HG02884 (cell line): ENCODE measurements at regions not wholly inside any gene's neighbourhood (a gene's known extent, or its start where the extent isn't known, plus 50 kb on each side); places are given as distances from the start of the nearest gene placed in this dataset.

Experiments
- ATAC-seq: cut with Tn5 transposase; IDR thresholded peaks from one replicate; pipeline ENCODE4 v1.9.1; 2021; ENCODE audit warnings: mild to moderate bottlenecking, moderate library complexity; ENCODE audit not compliant: unreplicated experiment

- no peak for ATAC-seq
Observed at GRCh38 chr4:160772668-160773067, 1391.1 kb downstream of the FSTL5 start.

GRCh38 chr4:160795216-160795615 lies 1368.6 kb downstream of the FSTL5 start:
- ATAC-seq: no peak

GRCh38 chr4:160808174-160808573 lies 1355.6 kb downstream of the FSTL5 start:
- no peak for ATAC-seq

- ATAC-seq: no peak
Observed at GRCh38 chr4:160809576-160809975, 1354.2 kb downstream of the FSTL5 start.

GRCh38 chr4:160810424-160810823 lies 1353.4 kb downstream of the FSTL5 start:
- ATAC-seq: no peak

- no peak for ATAC-seq
Observed at GRCh38 chr4:160810941-160811340, 1352.9 kb downstream of the FSTL5 start.

GRCh38 chr4:160811956-160812355 lies 1351.8 kb downstream of the FSTL5 start:
- no peak for ATAC-seq

- no peak for ATAC-seq
Observed at GRCh38 chr4:160814726-160815125, 1349.1 kb downstream of the FSTL5 start.

- no peak for ATAC-seq
Observed at GRCh38 chr4:160818571-160818970, 1345.2 kb downstream of the FSTL5 start.

- ATAC-seq: no peak
Observed at GRCh38 chr4:160819791-160820190, 1344.0 kb downstream of the FSTL5 start.

GRCh38 chr4:160824481-160824880 lies 1339.3 kb downstream of the FSTL5 start:
- ATAC-seq: no peak

- no peak for ATAC-seq
Observed at GRCh38 chr4:160825644-160826338, 1338.0 kb downstream of the FSTL5 start.

- no peak for ATAC-seq
Observed at GRCh38 chr4:160826339-160826679, 1337.5 kb downstream of the FSTL5 start.

GRCh38 chr4:160831165-160831922 lies 1332.5 kb downstream of the FSTL5 start:
- ATAC-seq: no peak

- ATAC-seq: no peak
Observed at GRCh38 chr4:160835789-160836188, 1328.0 kb downstream of the FSTL5 start.

GRCh38 chr4:160836431-160836830 lies 1327.4 kb downstream of the FSTL5 start:
- no peak for ATAC-seq

GRCh38 chr4:160846121-160846520 lies 1317.7 kb downstream of the FSTL5 start:
- ATAC-seq: no peak

- no peak for ATAC-seq
Observed at GRCh38 chr4:160847228-160847627, 1316.6 kb downstream of the FSTL5 start.

- ATAC-seq: no peak
Observed at GRCh38 chr4:160848489-160848888, 1315.3 kb downstream of the FSTL5 start.

- ATAC-seq: no peak
Observed at GRCh38 chr4:160848901-160849760, 1314.7 kb downstream of the FSTL5 start.

GRCh38 chr4:160864253-160864652 lies 1299.5 kb downstream of the FSTL5 start:
- no peak for ATAC-seq

GRCh38 chr4:160869899-160870298 lies 1293.9 kb downstream of the FSTL5 start:
- no peak for ATAC-seq
